ENCODE measurements at regions not wholly inside any gene's neighbourhood (a gene's known extent, or its start where the extent isn't known, plus 50 kb on each side); places are given as distances from the start of the nearest gene placed in this dataset.

- TF ChIP-seq CTCF (IDR thresholded peaks at IDR 0.05), result no peak
- no peak for TF ChIP-seq POLR2A (IDR thresholded peaks at IDR 0.05)
Measured at GRCh38 chr10:126777714-126778113, 107.2 kb upstream of the C10orf90 start.
